ENCODE measurements at regions not wholly inside any gene's neighbourhood (a gene's known extent, or its start where the extent isn't known, plus 50 kb on each side); places are given as distances from the start of the nearest gene placed in this dataset.

- no peak for DNase-seq
Measured at GRCh38 chr3:46146548-46146947, 61.6 kb downstream of the CCR1 start.

GRCh38 chr3:46146021-46146420 lies 62.1 kb downstream of the CCR1 start:
- DNase-seq, result no peak

- no peak for DNase-seq
Measured at GRCh38 chr3:46145147-46145546, 63.0 kb downstream of the CCR1 start.

- DNase-seq, result no peak
Measured at GRCh38 chr3:46143951-46144473, 64.1 kb downstream of the CCR1 start.

GRCh38 chr3:46141813-46142212 lies 66.3 kb downstream of the CCR1 start:
- no peak for DNase-seq

GRCh38 chr3:46138581-46138980 lies 69.5 kb downstream of the CCR1 start:
- DNase-seq, result no peak

- DNase-seq, result no peak
Measured at GRCh38 chr3:46135475-46135874, 72.6 kb downstream of the CCR1 start.

- DNase-seq, result no peak
Measured at GRCh38 chr3:46133285-46133684, 74.8 kb downstream of the CCR1 start.

GRCh38 chr3:46132565-46132964 lies 75.5 kb downstream of the CCR1 start:
- DNase-seq, result no peak

- no peak for DNase-seq
Measured at GRCh38 chr3:46131884-46132450, 76.1 kb downstream of the CCR1 start.

GRCh38 chr3:46130631-46131310 lies 77.3 kb downstream of the CCR1 start:
- DNase-seq, result no peak

GRCh38 chr3:46129588-46130272 lies 78.4 kb downstream of the CCR1 start:
- no peak for DNase-seq

GRCh38 chr3:46127503-46127902 lies 80.6 kb downstream of the CCR1 start:
- no peak for DNase-seq

- no peak for DNase-seq
Measured at GRCh38 chr3:46124216-46125177, 83.6 kb downstream of the CCR1 start.

GRCh38 chr3:46123646-46124045 lies 84.5 kb downstream of the CCR1 start:
- DNase-seq, result no peak

- no peak for DNase-seq
Measured at GRCh38 chr3:46122091-46122490, 86.0 kb downstream of the CCR1 start.

GRCh38 chr3:46120983-46121382 lies 87.1 kb downstream of the CCR1 start:
- no peak for DNase-seq

GRCh38 chr3:46119709-46120498 lies 88.2 kb downstream of the CCR1 start:
- DNase-seq, result no peak

GRCh38 chr3:46119253-46119652 lies 88.9 kb downstream of the CCR1 start:
- no peak for DNase-seq

GRCh38 chr3:46116996-46117395 lies 89.7 kb upstream of the XCR1 start:
- no peak for DNase-seq

- no peak for DNase-seq
Measured at GRCh38 chr3:46114323-46114988, 87.2 kb upstream of the XCR1 start.

GRCh38 chr3:46113608-46114007 lies 86.3 kb upstream of the XCR1 start:
- DNase-seq, result no peak

Measured in DMS153 (cell line).